ENCODE measurements at regions not wholly inside any gene's neighbourhood (a gene's known extent, or its start where the extent isn't known, plus 50 kb on each side); places are given as distances from the start of the nearest gene placed in this dataset.

DNA sequence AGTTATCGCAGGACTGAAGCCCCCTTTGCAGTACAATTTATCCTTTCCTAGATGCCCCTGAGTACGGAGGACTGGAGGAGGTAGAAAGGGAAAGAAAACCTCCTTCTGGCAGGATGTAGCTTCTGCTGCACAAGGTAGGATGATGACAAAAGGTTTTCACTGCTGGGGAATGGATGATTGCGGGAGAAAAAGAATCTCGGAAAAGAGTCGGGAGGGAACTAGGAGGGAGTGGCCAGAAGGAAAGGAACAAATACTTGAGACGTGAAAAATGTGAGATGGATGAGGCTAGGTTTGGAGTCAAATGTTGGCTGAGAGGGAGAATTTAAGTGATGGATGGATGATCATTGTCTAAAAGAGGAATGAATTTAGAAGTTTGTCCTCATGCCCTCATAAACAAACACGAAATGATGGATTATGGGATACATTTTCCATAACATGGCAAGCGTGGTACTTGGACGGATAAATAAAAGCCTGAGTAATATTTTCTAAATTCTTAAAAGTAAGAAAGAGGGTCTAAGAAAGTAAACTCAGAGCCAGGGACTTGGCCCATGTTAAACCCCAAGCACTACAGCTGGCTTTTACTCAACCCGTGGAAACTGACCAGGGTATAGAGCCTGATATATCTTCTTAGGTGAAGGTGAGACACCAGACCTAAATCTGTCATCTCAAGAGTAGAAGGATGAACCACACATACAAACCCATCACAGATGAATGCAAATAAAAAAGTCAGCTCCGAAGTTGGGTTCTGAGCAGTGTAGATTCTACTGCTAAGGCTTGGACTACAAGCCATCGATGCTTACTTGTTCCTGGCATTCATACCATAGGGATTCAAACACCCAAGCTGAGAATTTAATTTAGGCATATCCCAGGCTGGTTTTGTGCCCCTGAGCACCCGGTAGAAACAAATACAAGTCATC lies 72.4 kb downstream of the HFE start:
- H2AFZ ChIP-seq (ENCODE audit: low read length) = no peak overlapping the region
- TF ChIP-seq, protein P1, sequence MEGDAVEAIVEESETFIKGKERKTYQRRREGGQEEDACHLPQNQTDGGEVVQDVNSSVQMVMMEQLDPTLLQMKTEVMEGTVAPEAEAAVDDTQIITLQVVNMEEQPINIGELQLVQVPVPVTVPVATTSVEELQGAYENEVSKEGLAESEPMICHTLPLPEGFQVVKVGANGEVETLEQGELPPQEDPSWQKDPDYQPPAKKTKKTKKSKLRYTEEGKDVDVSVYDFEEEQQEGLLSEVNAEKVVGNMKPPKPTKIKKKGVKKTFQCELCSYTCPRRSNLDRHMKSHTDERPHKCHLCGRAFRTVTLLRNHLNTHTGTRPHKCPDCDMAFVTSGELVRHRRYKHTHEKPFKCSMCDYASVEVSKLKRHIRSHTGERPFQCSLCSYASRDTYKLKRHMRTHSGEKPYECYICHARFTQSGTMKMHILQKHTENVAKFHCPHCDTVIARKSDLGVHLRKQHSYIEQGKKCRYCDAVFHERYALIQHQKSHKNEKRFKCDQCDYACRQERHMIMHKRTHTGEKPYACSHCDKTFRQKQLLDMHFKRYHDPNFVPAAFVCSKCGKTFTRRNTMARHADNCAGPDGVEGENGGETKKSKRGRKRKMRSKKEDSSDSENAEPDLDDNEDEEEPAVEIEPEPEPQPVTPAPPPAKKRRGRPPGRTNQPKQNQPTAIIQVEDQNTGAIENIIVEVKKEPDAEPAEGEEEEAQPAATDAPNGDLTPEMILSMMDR (conservative IDR thresholded peaks at IDR 0.05) = no peak

More for the DNA sequence above, 72.4 kb downstream of the HFE start:
- Mint-ChIP-seq H3K9me3 (no peaks in the 10 kb centered on the region; a peak in 1 of 5 replicates), H3K4me3 (peak overlapping the region; percentile 88 to 89), H3K27ac (peak overlapping the region; percentile 56 to 99 (median 96)), H3K36me3 (ENCODE audit: insufficient read depth in 1 of 3, low read depth in 3 of 3) (peaks cover 2 to 5% (median 4%) of the 10 kb centered on the region in 3 experiments; a peak in 5 of 7 replicates), H3K27me3 (ENCODE audit: low read depth) (peaks cover 16% of the 10 kb centered on the region), H3K4me1 (peaks cover 22 to 28% of the 10 kb centered on the region in 2 experiments)
- no peak overlapping the region for H2BK120ac ChIP-seq (ENCODE audit: low read depth, low read length, poor library complexity, severe bottlenecking)
- no peak overlapping the region for H2AK5ac ChIP-seq (ENCODE audit: insufficient read length, low read length)
- no peak for DNase-seq
- peak overlapping the region; percentile 4 for H3K27ac ChIP-seq (ENCODE audit: insufficient read length, low read depth, low read length)
- no peak overlapping the region for H2BK12ac ChIP-seq (ENCODE audit: insufficient read length, low read depth, low read length)
- H3K14ac ChIP-seq (ENCODE audit: insufficient read depth, low read length) = peak overlapping the region; percentile 52; the same call in 1 of the 2 replicates
- peak overlapping the region; percentile 70 for H3T11ph ChIP-seq (ENCODE audit: low read length)
- H2BK5ac ChIP-seq (ENCODE audit: insufficient read length, low read length) = no peak overlapping the region
- H4K5ac ChIP-seq (ENCODE audit: insufficient read length, low read depth, low read length) = no peak overlapping the region
- H3K9ac ChIP-seq (ENCODE audit: extremely low read depth, insufficient read length, low read length) = peak overlapping the region; percentile 91
- H3K4me1 ChIP-seq (ENCODE audit: insufficient read depth, low read length) = peaks cover 3% of the 10 kb centered on the region
- H3K56ac ChIP-seq (ENCODE audit: insufficient read length, low read depth, low read length) = no peak overlapping the region
- H4K20me1 ChIP-seq (ENCODE audit: control insufficient read depth, insufficient read depth, insufficient read length) = no peaks in the 10 kb centered on the region
- H2BK20ac ChIP-seq (ENCODE audit: low read depth, low read length, poor library complexity, severe bottlenecking) = no peak overlapping the region
- no peak overlapping the region for H2BK15ac ChIP-seq (ENCODE audit: low read depth, low read length)
- no peak overlapping the region for H4K91ac ChIP-seq (ENCODE audit: insufficient read length, low read depth, low read length)
- no CpG with 5 or more reads among the region's 13 CpGs for WGBS (ENCODE audit: extremely low coverage, insufficient read length, low lambda C conversion rate)
- no peaks in the 10 kb centered on the region for H3K27me3 ChIP-seq (ENCODE audit: insufficient read depth, low read length)
- H3K18ac ChIP-seq (ENCODE audit: insufficient read length, low read depth, low read length) = peak overlapping the region; percentile 61
- no peaks in the 10 kb centered on the region; the same call in 1 of the 2 replicates for H3K79me2 ChIP-seq (ENCODE audit: insufficient read depth, low read length)
- H3K9me3 ChIP-seq (ENCODE audit: control insufficient read depth, low read depth, low read length) = no peaks in the 10 kb centered on the region
- H4K8ac ChIP-seq (replicated peaks; ENCODE audit: insufficient read length, low read depth, low read length) = no peak overlapping the region
- no peak overlapping the region for H3K23ac ChIP-seq (ENCODE audit: insufficient read length, low read depth, low read length)
- H3K79me1 ChIP-seq (ENCODE audit: insufficient read depth, low read depth, low read length, poor library complexity, severe bottlenecking) = no peaks in the 10 kb centered on the region
- no peak overlapping the region for H3K4ac ChIP-seq (ENCODE audit: low read depth, low read length)
- peak overlapping the region; percentile 84 for H3K4me2 ChIP-seq (ENCODE audit: insufficient read depth, insufficient read length, low read length)
- peaks cover 12% of the 10 kb centered on the region for H3K23me2 ChIP-seq (ENCODE audit: insufficient read length, low read depth, low read length, poor library complexity, severe bottlenecking)

Measured in H9 (cell line).